ENCODE measurements at regions not wholly inside any gene's neighbourhood (a gene's known extent, or its start where the extent isn't known, plus 50 kb on each side); places are given as distances from the start of the nearest gene placed in this dataset.
"Not testable (repeated sequence)": the region's sequence is repeated elsewhere in the genome, so short reads cannot be mapped to it uniquely, and the experiment has no call there.

DNA sequence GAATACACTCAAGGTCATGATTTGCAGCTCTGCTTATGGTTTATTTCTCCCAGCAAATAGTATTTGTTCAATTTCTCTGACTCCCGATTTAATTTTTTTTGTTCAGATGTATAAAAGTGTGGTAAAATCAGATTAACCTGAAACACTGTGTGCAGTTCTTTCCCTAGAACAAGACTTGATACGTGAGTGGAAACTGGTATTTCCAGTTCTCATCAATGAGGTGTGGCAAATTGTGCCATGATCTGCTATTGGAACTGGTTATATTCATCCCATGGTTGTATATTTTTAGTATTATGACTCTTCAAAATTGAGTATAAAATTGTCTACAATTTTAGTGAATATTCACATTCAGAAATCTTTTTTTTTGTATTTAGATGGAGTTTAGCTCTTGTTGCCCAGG is 76.8 kb upstream of the IVNS1ABP start:
- no peak for DNase-seq

DNA sequence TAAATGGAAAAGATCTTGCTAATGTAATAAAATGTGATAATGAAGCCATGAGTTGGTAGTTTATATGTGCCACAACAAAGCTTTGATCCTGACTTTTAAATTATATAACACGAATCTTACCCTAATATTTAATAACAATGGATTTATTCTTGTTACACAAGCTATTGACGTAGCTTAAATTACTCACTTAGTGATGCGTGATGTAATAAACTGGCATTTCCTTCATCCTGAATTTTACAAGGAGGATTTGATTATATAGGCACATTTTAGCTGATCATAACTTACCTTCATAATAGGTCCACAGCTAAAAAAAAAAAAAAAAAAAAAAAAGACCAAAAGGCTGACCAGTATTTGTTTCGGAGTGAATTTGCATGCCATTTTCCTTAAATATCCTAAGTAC is 76.2 kb upstream of the IVNS1ABP start:
- no peak for DNase-seq

DNA sequence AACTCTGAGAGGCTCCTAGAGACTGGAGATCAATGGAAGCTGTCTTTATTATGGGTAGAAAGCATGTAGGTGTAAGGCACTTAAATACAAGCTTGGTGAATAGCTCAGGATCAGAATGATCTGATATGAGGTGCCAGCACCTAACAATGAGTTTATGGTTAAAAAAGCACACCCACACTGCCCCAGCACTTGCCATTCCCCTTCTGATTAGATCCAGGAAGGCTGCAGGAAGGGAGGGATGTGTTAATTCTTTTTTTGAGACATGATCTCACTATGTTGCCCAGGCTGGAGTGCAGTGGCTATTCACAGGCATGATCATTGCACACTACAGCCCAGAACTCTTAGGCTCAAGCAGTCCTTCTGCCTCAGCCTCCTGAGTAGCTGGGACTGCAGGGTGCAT is 71.8 kb upstream of the IVNS1ABP start:
- DNase-seq = no peak

DNA sequence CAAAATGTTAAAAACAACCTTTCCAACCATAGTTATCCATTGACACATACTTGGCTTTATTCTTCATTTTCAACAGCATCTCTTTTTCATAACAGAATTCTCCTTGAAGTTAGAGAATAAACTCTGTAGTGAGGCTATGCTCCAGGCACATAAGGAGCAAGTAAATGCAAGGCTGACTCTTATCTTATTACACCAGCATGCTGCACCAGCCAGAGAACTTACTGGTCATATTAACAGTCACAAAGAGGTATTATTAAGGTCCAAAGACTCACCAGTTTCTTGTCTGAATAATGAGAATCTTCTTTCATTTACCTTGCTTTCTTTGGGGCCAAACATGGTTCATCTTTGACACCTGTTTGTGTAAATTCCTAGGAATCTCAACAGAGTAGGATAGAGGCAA is 71.3 kb upstream of the IVNS1ABP start:
- no peak for DNase-seq

DNA sequence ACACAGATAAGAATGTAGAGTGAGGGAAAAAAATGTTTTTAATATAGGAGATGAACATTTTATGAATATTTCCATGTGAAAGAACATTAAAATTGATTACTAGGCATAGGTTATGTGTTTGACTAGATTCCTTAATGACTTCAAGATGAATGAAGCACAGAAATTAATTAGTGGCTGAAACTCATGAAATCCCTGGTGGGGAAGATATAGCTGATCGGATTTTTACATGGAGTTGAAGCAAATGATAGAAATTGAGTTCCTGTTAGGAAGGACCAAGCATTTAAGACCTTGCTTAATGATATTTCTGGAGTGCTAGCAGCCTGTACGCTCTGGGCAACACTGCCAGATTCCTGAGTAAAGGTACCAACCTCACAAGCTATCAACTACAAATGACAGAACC is 68.9 kb upstream of the IVNS1ABP start:
- DNase-seq = no peak

DNA sequence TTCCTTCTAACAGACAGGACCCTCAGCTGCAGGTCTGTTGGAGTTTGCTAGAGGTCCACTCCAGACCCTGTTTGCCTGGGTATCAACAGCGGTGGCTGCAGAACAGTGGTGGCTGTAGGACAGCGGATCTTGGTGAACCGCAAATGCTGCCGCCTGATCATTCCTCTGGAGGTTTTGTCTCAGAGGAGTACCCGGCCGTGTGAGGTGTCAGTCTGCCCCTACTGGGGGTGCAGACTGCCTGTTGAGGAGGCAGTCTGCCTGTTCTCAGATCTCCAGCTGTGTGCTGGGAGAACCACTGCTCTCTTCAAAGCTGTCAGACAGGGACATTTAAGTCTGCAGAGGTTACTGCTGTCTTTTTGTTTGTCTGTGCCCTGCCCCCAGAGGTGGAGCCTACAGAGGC is 66.8 kb upstream of the IVNS1ABP start:
- DNase-seq = not testable (repeated sequence)

DNA sequence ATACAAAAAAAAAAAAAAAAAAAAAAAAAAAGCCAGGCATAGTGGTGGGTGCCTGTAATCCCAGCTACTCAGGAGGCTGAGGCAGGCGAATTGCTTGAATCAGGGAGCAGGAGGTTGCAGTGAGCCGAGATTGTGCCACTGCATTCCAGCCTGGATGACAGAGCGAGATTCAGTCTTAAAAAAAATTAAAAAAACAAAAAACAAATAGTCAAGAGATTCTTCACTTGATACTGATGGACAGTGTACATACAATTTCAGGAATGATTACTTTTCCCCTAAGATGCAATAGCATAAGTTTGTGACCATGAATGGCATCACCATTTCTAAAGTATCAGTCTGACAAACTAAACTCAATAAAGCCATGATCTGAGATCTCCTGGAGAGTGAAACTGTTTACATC is 60.8 kb upstream of the IVNS1ABP start:
- no peak for DNase-seq

DNA sequence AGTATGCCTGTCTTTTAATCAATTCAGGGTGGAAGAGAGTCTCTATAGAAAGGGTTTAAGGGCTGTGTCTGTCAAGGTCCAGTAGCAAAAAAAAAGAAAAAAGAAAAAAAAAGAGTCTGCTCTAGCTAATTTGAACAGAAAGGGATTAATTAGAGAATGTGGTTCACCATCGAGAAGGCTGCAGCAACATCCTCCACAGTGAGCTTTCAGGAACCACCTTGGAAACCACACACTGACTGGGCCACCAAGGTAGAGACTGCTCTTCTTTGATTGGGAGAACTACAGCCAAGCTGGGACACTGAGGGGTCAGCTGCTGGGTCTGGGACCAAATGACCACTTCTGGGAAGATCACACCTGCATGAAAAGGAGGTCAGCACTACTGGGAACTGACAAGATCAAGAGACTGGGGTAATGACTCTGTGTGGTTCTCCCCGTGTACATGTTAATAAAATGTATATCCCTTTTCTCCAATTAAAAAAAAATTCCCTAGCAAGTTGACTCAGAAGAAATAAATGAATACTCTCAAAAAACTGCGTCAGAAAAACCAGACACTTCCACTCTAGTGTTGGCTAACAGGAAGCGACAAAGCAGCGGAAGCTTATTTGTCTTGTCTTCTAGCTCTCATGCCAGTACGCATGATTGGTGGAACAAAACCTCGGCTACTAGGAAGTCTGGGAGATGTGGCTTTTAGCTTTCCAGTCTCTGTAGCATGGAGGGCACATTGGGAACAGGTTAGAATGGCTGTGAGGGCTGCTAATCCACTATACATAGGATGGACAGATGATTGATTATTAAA is 60.0 kb upstream of the IVNS1ABP start:
- no peak for DNase-seq

DNA sequence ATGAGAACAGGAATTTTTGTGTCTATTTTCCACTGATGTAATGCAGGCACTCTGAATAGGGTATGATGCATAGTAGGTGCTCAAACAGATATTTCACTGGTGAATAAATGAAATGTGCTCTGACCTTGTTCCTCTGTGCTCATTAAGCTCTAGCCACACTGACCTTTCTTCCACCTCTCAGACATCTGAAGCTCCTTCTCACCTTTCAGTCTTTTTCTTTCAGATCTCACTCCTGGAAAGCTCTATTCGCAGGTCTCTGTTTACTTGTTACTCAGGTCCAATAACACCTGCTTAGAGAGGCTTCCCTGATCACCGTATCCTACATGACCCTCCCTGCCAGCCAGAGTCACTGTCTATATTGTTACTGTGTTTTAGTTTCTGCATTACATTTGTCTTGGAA is 59.2 kb upstream of the IVNS1ABP start:
- no peak for DNase-seq

DNA sequence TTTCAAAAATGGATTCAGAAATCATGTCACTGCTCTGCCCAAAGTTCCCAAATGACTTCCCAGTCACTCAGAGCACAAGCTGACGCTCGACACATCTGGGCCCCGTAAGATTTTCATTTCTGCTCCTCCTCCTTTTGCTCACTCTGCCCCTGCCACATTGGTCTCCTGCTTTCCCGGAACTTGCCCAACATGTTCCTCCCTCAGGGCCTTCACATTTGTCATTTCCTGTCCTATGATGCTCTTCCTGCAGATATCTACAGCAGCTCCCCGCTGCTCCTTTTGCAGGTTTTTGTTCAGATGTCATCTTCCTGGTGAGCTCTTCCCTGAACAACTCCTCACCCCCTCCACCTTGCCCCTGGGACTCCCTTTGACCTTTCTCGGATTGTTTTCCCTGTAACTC is 58.5 kb upstream of the IVNS1ABP start:
- no peak for DNase-seq

DNA sequence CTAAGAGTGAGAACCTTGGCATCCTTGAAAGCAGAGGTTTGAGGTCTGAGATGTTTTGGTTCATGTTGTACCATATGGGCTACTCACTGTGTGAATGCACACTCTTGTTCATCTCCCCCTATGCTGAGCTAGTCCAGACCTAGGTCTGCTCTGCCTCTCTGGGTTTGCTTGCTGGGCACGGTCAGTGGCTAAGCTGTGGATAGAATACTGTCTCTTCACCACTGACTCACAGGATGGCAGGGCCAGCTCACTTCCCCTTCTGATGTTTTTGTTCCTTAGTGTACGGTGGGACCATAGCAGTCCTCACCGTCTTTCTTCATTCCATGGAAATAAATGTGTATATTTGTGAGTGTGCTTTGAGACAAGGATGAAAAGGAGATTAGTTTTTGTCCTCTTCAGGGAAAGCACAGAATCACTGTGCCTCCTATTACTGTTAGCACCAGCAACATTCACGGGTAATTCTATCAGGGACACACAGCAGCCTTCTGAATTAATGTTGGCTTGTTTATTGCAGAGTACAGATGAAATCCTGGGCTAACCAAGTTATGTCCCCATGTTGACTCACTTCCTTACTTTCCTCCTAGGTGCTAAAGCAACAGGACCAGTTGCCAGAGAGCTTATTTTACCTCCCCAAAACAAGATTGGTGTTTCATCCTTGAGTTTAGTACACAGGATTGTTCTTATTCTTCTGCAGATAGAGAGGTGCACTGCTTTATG is 56.9 kb upstream of the IVNS1ABP start:
- no peak for DNase-seq

DNA sequence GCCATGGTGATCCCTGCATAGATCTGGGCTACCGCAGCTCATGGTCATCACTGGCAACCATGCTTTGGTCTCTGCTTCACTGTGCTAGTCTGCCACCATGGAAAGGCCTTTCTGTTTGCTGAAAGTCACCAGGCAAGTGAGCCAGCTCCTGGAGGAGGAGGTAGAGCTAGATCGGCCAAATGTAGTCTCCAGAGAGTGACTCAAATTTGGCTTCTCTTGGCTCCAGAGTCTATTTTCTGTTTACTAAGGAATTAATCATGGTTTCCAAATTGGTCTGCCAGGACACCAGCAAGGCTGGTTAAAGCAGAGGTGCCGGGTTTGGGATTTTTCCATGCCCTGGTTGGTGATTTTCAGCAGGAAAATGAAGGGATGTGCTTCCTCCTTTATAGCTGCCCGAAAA is 52.7 kb upstream of the IVNS1ABP start:
- no peak for DNase-seq

DNA sequence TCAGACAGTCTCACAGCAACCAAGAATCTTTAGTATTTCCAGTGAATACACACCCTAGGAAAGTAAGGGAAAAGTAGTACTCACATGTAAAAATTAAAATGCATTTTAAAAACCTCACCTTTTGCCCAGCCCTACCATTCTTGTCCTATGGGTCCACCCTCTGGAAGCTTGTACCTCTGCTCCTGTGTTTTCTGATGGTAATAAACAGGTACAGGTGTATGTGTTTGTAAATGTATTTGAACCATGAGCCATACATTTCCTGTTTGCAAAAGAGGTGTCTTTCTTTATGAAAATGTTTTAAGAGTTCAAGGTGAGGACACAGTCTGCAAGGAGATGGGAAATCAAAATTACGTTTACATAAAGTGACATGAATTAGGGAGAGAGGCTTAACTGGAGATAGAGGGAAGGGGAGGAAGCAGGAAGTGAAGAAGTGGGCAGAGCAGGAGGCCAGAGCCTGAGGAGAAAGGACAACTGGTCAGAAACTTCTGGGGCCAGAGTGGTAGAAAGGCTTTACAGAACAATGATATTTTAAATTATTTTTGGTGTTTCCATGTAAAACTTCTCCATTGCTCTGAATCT is 52.0 kb upstream of the IVNS1ABP start:
- no peak for DNase-seq

DNA sequence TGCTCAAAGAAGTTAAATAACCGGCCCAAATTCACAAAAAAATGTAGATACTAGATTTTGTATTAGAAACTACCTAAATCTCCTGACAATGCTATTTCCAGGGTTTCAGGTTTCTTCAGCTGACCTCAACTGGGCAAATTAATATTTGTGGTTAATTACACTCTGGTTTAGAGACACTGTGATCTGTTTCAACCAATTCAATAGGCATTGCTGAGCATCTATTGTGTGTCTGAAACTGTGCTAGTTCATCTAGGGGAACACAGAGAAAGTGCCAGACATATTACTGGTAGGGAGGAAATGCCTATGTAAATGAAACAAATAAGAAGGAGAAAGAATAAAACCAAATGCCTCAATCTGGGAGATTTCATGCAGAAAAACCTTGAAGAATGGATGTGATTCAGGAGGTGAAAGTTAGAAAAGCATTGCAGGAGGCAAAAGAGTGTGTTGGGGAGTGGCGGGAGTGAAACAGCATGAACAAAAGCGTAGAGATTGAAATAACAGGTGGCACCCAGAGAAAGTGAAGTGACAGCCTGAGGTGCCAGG is 51.3 kb upstream of the IVNS1ABP start:
- no peak for DNase-seq

DNA sequence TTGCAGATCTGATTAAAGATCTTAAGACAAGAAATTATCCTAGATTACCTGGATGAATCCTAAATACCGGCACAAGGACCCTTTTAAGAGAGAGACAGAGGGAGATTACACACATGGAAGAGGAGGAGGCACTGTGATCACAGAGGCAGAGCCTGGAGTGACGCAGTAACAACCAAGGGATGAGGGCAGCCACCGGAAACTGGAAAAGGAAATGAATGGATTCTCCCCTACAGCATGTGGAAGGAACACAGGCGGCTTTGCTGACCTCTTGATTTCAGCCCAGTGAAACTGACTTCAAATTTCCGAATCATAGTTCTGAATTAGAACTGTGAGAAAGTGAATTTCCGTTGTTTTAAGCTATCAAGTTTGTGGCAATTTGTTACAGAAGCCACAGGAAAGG is 50.2 kb upstream of the IVNS1ABP start:
- no peak for DNase-seq
